H7 (cell line): ENCODE measurements at regions not wholly inside any gene's neighbourhood (a gene's known extent, or its start where the extent isn't known, plus 50 kb on each side); places are given as distances from the start of the nearest gene placed in this dataset.

Experiments
- DNase-seq: peaks from one replicate; pipeline ENCODE4 v3.0.0; 2012
- H3K27me3 ChIP-seq: 2 replicates; pipeline ENCODE4 v1.6.0; 2011; ENCODE audit warnings: mild to moderate bottlenecking, low read length; ENCODE audit not compliant: control insufficient read depth, insufficient read depth
- H3K36me3 ChIP-seq: replicated peaks from 2 replicates; pipeline ENCODE4 v1.5.1; 2011; ENCODE audit warnings: low read length; ENCODE audit not compliant: control insufficient read depth, insufficient read depth
- H3K4me3 ChIP-seq: 2 replicates; pipeline ENCODE4 v1.5.1; 2011; ENCODE audit warnings: low read depth, mild to moderate bottlenecking, control low read depth, low read length, moderate library complexity; ENCODE audit not compliant: insufficient read depth

DNA sequence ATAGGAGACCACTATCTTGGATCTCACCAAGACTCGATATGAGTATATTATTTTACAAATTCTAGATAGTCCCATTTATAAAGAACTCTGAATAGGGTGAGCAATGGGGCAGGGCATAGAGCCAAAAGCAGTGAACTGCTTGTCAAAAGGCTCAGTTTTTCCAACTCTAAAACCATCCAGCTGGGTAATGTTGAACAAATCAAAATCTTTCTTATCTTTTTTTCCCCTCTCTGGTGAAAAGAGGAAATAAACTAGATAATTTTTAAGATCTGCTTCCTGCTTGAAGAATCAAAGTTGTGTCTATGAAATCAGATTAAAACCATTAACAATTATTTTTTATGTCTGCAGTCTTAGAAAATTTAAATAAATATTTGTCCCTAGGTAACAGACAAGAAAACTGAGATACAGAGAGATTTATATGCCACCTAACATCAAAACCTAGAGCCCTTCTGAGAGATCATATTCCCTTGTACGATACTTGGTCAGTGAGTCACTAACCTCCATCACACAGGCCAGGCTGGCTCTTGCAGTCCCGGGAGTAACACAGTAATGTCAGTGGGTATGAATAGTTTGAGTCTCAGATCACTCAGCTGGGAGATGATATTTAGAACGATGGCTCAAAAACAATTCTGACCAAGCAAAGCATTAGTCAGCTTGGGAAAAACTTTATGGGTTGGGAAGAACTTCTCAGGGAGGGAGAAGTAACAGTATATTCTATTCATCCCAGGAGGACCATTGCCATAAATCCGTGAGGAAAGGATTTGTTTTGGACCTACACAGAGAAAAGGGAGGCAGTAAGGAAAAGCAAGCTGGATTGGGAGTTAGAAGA lies 178.8 kb downstream of the REEP3 start:
- H3K36me3 ChIP-seq, result no peaks in the 10 kb centered on the region
- no peak for DNase-seq
- H3K4me3 ChIP-seq, result no peak overlapping the region

GRCh38 chr10:63700631-63701156 lies 179.5 kb downstream of the REEP3 start:
- no peak overlapping the region for H3K4me3 ChIP-seq
- no peaks in the 10 kb centered on the region for H3K36me3 ChIP-seq
- no peaks in the 10 kb centered on the region for H3K27me3 ChIP-seq
- DNase-seq, result no peak

More for the DNA sequence above, 178.8 kb downstream of the REEP3 start:
- H3K27me3 ChIP-seq, result no peaks in the 10 kb centered on the region

DNA sequence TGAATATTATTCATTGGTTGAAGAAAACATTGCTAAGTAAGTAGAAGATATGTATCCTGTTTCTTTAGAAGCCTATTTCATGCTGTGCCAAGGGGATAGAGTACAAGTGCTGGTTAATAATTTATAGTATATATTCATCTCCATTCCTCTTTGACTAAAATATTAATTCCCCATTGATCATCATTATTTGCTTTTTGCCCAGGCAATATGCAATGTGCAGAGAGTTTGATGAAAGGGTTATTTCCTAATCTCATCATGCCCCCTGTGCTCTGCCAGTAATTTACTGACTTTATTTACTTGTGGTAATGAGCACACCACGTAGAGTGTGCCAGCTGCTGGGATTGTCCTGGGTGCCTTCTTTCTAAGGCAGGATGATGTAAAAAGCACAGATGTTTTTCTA lies 180.9 kb downstream of the REEP3 start:
- H3K27me3 ChIP-seq, result no peaks in the 10 kb centered on the region
- DNase-seq, result no peak
- no peaks in the 10 kb centered on the region for H3K36me3 ChIP-seq
- H3K4me3 ChIP-seq, result no peak overlapping the region

GRCh38 chr10:63703113-63703670 lies 182.0 kb downstream of the REEP3 start:
- Histone ChIP-seq H3K4me3 (no peak overlapping the region), H3K27me3 (no peaks in the 10 kb centered on the region), H3K36me3 (no peaks in the 10 kb centered on the region)
- DNase-seq, result no peak

DNA sequence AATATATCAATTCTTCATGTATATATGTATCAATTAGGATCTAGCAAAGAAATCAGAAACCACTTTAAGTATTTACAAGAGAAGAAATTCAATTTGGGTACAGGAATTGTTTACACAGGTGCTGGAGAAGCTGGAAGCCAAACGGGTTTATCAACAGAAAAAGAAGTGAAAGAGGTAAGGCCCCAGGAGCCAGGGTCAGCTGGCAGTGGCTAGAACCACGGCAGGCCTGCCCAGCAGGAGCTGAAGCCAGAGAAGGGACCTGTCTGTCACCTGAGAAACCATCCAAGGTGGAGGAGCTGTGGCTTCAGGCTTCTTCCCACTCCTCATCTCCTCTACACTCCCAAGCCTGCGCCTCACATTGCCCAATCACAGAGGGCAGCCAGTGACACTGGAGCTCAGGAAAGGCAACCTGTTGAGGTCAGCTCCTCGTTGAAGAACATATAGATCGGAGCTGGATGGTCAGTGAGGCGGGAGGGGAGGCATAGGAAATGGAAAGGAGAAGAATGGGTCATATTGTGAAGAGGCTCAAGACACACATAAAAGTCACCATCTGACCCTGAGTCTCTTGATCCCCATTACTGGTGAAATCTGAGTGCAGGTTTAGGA lies 182.6 kb downstream of the REEP3 start:
- Histone ChIP-seq H3K36me3 (no peaks in the 10 kb centered on the region), H3K27me3 (no peaks in the 10 kb centered on the region), H3K4me3 (no peak overlapping the region)
- no peak for DNase-seq

DNA sequence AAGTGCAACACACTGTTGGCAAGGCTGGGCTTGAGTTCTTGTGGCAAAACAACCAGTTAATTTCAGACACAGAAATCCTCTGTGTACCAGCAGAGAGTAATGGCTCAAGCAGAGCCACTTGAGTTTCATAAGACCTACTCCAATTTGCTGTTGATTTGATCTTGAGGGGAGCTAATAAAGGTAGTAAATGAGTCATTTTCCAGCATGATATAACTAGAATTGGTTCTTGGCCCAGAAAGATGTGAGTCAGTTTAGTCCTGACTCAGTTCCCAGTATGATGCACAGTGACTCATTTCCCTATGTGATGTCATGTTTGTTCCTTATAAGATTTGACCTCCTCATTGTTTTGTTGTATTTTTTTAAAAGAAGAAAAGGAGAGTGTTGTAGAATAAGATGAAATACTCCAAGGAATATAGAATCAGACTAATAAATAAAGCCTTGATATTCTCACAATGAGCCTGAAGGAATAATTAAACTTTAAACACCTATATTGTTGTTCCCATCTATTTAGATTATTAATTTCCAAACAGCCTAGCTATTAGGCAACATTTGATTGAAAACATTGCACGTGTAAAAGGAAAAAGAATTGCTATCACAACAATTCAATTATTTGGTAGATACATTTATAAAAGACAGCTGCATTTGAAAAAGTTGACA lies 186.2 kb downstream of the REEP3 start:
- Histone ChIP-seq H3K36me3 (no peaks in the 10 kb centered on the region), H3K4me3 (no peak overlapping the region), H3K27me3 (no peaks in the 10 kb centered on the region)
- DNase-seq, result no peak

DNA sequence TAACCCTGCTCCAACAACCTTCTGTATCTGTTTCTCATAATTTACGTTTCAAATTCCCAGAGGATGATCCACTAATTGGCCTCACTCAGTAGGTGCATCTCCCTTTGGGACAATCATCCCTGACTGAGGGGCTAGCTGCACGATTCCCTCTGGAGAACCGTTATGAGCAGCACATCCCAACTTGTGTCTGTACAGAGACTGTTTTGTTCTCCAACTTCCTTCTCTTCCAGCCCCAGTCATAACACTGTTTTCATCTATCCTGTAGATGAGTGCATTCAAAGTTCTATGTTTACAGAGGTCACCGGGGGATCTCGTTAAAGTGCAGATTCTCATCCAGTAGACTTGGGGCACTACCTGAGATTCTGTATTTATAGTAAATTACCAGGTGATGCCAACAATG lies 187.2 kb downstream of the REEP3 start:
- Histone ChIP-seq H3K36me3 (no peaks in the 10 kb centered on the region), H3K4me3 (no peak overlapping the region), H3K27me3 (no peaks in the 10 kb centered on the region)
- no peak for DNase-seq

- Histone ChIP-seq H3K4me3 (no peak overlapping the region), H3K27me3 (no peaks in the 10 kb centered on the region), H3K36me3 (no peaks in the 10 kb centered on the region)
- no peak for DNase-seq
These were observed 189.5 kb downstream of the REEP3 start for GRCh38 chr10:63710703-63711102.

DNA sequence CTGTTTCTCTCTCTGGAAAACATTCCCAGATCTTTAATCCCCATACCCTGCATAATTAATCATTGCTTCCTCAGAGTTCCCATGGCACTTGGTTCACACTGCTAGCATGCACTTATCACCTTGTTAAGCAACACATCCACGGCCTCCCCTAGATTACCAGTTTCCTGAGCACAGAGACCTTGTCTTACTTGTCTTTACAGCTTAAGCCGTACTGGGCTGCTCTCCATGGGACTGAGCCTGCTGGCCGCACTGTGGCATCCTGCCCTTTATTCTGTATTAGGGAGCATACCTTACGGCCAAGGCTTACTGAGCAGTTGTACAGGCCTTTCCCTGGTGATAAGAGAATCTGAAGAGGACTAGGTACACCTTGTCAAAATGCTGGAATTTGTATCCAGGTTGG lies 190.2 kb downstream of the REEP3 start:
- no peaks in the 10 kb centered on the region for H3K36me3 ChIP-seq
- H3K27me3 ChIP-seq, result no peaks in the 10 kb centered on the region
- H3K4me3 ChIP-seq, result no peak overlapping the region
- DNase-seq, result no peak

GRCh38 chr10:63711867-63712716 lies 190.9 kb downstream of the REEP3 start:
- H3K36me3 ChIP-seq, result no peaks in the 10 kb centered on the region
- DNase-seq, result no peak
- no peaks in the 10 kb centered on the region for H3K27me3 ChIP-seq
- H3K4me3 ChIP-seq, result no peak overlapping the region

DNA sequence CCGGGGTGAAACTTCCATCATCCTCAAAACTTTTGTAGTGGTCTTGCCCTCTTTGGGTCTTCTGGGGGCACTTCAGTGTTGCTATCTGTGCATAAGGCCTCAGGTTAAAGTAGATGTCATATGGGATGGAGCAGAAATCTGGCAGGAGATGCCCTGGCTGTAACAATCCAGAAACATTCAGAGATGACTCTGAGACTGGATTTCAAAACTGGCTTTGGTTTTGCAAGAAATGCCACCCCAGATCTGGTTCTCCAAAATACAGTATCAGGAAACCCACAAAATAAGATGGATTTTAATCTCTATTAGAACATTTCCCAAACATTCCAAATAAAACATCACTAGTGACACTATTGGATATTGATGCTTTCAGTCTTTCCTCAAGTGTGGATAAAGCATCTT lies 191.5 kb downstream of the REEP3 start:
- Histone ChIP-seq H3K36me3 (no peaks in the 10 kb centered on the region), H3K27me3 (no peaks in the 10 kb centered on the region), H3K4me3 (no peak overlapping the region)
- no peak for DNase-seq

GRCh38 chr10:63713191-63714144 lies 192.3 kb downstream of the REEP3 start:
- H3K4me3 ChIP-seq, result no peak overlapping the region
- peak; percentile 71 for DNase-seq
- H3K36me3 ChIP-seq, result no peaks in the 10 kb centered on the region
- H3K27me3 ChIP-seq, result no peaks in the 10 kb centered on the region

DNA sequence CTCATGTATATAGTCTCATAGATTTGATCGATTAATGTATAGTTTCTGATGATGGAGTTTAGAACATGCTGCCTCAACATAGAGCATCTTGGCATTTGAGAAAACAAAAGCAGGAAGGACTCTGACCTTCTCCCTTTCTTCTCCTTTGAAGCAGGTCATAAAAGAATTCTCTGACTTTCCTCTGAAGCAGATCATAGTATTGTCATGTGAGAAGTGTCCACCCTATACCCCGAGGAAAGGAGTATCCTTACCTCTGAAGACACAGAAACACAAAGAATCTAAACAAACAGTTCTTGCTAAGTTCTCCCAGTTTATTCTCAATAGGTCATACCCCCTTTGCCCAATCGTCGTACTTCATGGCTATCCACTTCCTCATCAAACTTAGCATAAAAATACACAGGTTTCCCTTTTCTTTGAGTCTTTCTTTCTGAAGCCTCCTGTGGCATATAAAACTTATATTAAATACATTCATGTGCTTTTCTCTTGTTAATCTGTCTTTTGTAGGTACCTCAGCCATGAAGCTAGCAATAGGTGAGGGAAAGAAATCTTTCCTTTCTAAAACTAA lies 194.9 kb downstream of the REEP3 start:
- Histone ChIP-seq H3K27me3 (no peaks in the 10 kb centered on the region), H3K36me3 (no peaks in the 10 kb centered on the region), H3K4me3 (no peak overlapping the region)
- DNase-seq, result no peak
